ENCODE measurements at regions not wholly inside any gene's neighbourhood (a gene's known extent, or its start where the extent isn't known, plus 50 kb on each side); places are given as distances from the start of the nearest gene placed in this dataset.
"Not testable (repeated sequence)": the region's sequence is repeated elsewhere in the genome, so short reads cannot be mapped to it uniquely, and the experiment has no call there.

- H3K27ac ChIP-seq (ENCODE audit: control insufficient read depth, insufficient read depth, low read length), result no peak overlapping the region
- no peak overlapping the region for H2AFZ ChIP-seq (ENCODE audit: control insufficient read depth, low read length)
- dilution Hi-C loops (cut with MboI; ENCODE audit: extremely low pct_ligation_motif_present, low sequenced_read_pairs), result no loop called here
- H4K20me1 ChIP-seq (ENCODE audit: control insufficient read depth, extremely low read depth, insufficient read depth, low read length), result no peaks in the 10 kb centered on the region
- no peak overlapping the region for H3K9ac ChIP-seq (ENCODE audit: control insufficient read depth, extremely low read depth, insufficient read depth, low read length)
- H3K9me3 ChIP-seq (ENCODE audit: control insufficient read depth, low read depth, low read length), result no peaks in the 10 kb centered on the region
- H3K27me3 ChIP-seq (ENCODE audit: control insufficient read depth, extremely low read depth, insufficient read depth, low read length), result no peaks in the 10 kb centered on the region
- TF ChIP-seq EZH2 (IDR thresholded peaks at IDR 0.05; ENCODE audit: low read length) (no peak), CTCF (optimal IDR thresholded peaks at IDR 0.05 in 1 of 3, IDR thresholded peaks at IDR 0.05 in 1 of 3, conservative IDR thresholded peaks at IDR 0.05 in 1 of 3; ENCODE audit: extremely low read depth in 1 of 3, insufficient read depth in 2 of 3, low read length in 3 of 3) (no peak)
- H3K4me2 ChIP-seq (ENCODE audit: control insufficient read depth, extremely low read depth, insufficient read depth, low read depth, low read length), result no peak overlapping the region
- H3K79me2 ChIP-seq (ENCODE audit: control insufficient read depth, insufficient read depth, low read length), result no peaks in the 10 kb centered on the region
- H3K9me1 ChIP-seq (ENCODE audit: control insufficient read depth, extremely low read depth, insufficient read depth, low read length), result no peaks in the 10 kb centered on the region
- H3K36me3 ChIP-seq (ENCODE audit: control insufficient read depth in 2 of 2, extremely low read depth in 1 of 2, insufficient read depth in 2 of 2, low read length in 2 of 2), result no peaks in the 10 kb centered on the region
- no peak overlapping the region for H3K4me3 ChIP-seq (ENCODE audit: control insufficient read depth in 2 of 3, extremely low read depth in 1 of 3, insufficient read depth in 2 of 3, low read depth in 1 of 3, low read length in 3 of 3)
- DNase-seq (ENCODE audit: low read depth, low spot score), result peak; percentile 66
- FAIRE-seq, result no peak
- peaks cover 3% of the 10 kb centered on the region for H3K4me1 ChIP-seq (ENCODE audit: control insufficient read depth, extremely low read depth, insufficient read depth, low read length)
Observed at GRCh38 chr10:71099731-71100361, 112.5 kb upstream of the UNC5B start.

- H3K27ac ChIP-seq (ENCODE audit: control insufficient read depth, insufficient read depth, low read length), result no peak overlapping the region
- dilution Hi-C loops (cut with MboI; ENCODE audit: extremely low pct_ligation_motif_present, low sequenced_read_pairs), result no loop called here
- no peaks in the 10 kb centered on the region for H3K27me3 ChIP-seq (ENCODE audit: control insufficient read depth, extremely low read depth, insufficient read depth, low read length)
- no peak overlapping the region for H3K9ac ChIP-seq (ENCODE audit: control insufficient read depth, extremely low read depth, insufficient read depth, low read length)
- no peaks in the 10 kb centered on the region for H3K79me2 ChIP-seq (ENCODE audit: control insufficient read depth, insufficient read depth, low read length)
- TF ChIP-seq EZH2 (IDR thresholded peaks at IDR 0.05; ENCODE audit: low read length) (no peak), CTCF (optimal IDR thresholded peaks at IDR 0.05 in 1 of 3, IDR thresholded peaks at IDR 0.05 in 1 of 3, conservative IDR thresholded peaks at IDR 0.05 in 1 of 3; ENCODE audit: extremely low read depth in 1 of 3, insufficient read depth in 2 of 3, low read length in 3 of 3) (no peak)
- H3K36me3 ChIP-seq (ENCODE audit: control insufficient read depth in 2 of 2, extremely low read depth in 1 of 2, insufficient read depth in 2 of 2, low read length in 2 of 2), result no peaks in the 10 kb centered on the region
- no peak overlapping the region for H3K4me3 ChIP-seq (ENCODE audit: control insufficient read depth in 2 of 3, extremely low read depth in 1 of 3, insufficient read depth in 2 of 3, low read depth in 1 of 3, low read length in 3 of 3)
- no peaks in the 10 kb centered on the region for H3K9me3 ChIP-seq (ENCODE audit: control insufficient read depth, low read depth, low read length)
- no peak overlapping the region for H2AFZ ChIP-seq (ENCODE audit: control insufficient read depth, low read length)
- H3K4me2 ChIP-seq (ENCODE audit: control insufficient read depth, extremely low read depth, insufficient read depth, low read depth, low read length), result no peak overlapping the region
- no peaks in the 10 kb centered on the region for H4K20me1 ChIP-seq (ENCODE audit: control insufficient read depth, extremely low read depth, insufficient read depth, low read length)
- DNase-seq (ENCODE audit: low read depth, low spot score), result no peak
- H3K9me1 ChIP-seq (ENCODE audit: control insufficient read depth, extremely low read depth, insufficient read depth, low read length), result no peaks in the 10 kb centered on the region
- FAIRE-seq, result no peak
- H3K4me1 ChIP-seq (ENCODE audit: control insufficient read depth, extremely low read depth, insufficient read depth, low read length), result no peaks in the 10 kb centered on the region
Observed at GRCh38 chr10:71103961-71104360, 108.4 kb upstream of the UNC5B start.

- H2AFZ ChIP-seq (ENCODE audit: control insufficient read depth, low read length); H3K4me3 ChIP-seq (ENCODE audit: control insufficient read depth in 2 of 3, extremely low read depth in 1 of 3, insufficient read depth in 2 of 3, low read depth in 1 of 3, low read length in 3 of 3); H4K20me1 ChIP-seq (ENCODE audit: control insufficient read depth, extremely low read depth, insufficient read depth, low read length); dilution Hi-C loops (cut with MboI; ENCODE audit: extremely low pct_ligation_motif_present, low sequenced_read_pairs); H3K4me1 ChIP-seq (ENCODE audit: control insufficient read depth, extremely low read depth, insufficient read depth, low read length); H3K9ac ChIP-seq (ENCODE audit: control insufficient read depth, extremely low read depth, insufficient read depth, low read length); FAIRE-seq; H3K4me2 ChIP-seq (ENCODE audit: control insufficient read depth, extremely low read depth, insufficient read depth, low read depth, low read length); H3K79me2 ChIP-seq (ENCODE audit: control insufficient read depth, insufficient read depth, low read length); H3K27ac ChIP-seq (ENCODE audit: control insufficient read depth, insufficient read depth, low read length); H3K9me3 ChIP-seq (ENCODE audit: control insufficient read depth, low read depth, low read length); DNase-seq (ENCODE audit: low read depth, low spot score); H3K36me3 ChIP-seq (ENCODE audit: control insufficient read depth in 2 of 2, extremely low read depth in 1 of 2, insufficient read depth in 2 of 2, low read length in 2 of 2); H3K9me1 ChIP-seq (ENCODE audit: control insufficient read depth, extremely low read depth, insufficient read depth, low read length); H3K27me3 ChIP-seq (ENCODE audit: control insufficient read depth, extremely low read depth, insufficient read depth, low read length): not testable (repeated sequence)
Observed at GRCh38 chr10:71106151-71106550, 106.2 kb upstream of the UNC5B start.

GRCh38 chr10:71107117-71107516, 105.3 kb upstream of the UNC5B start:
- H3K4me3 ChIP-seq (ENCODE audit: control insufficient read depth in 2 of 3, extremely low read depth in 1 of 3, insufficient read depth in 2 of 3, low read depth in 1 of 3, low read length in 3 of 3); H2AFZ ChIP-seq (ENCODE audit: control insufficient read depth, low read length); H3K79me2 ChIP-seq (ENCODE audit: control insufficient read depth, insufficient read depth, low read length); H4K20me1 ChIP-seq (ENCODE audit: control insufficient read depth, extremely low read depth, insufficient read depth, low read length); DNase-seq (ENCODE audit: low read depth, low spot score); H3K27ac ChIP-seq (ENCODE audit: control insufficient read depth, insufficient read depth, low read length); dilution Hi-C loops (cut with MboI; ENCODE audit: extremely low pct_ligation_motif_present, low sequenced_read_pairs); H3K4me1 ChIP-seq (ENCODE audit: control insufficient read depth, extremely low read depth, insufficient read depth, low read length); H3K36me3 ChIP-seq (ENCODE audit: control insufficient read depth in 2 of 2, extremely low read depth in 1 of 2, insufficient read depth in 2 of 2, low read length in 2 of 2); H3K9me1 ChIP-seq (ENCODE audit: control insufficient read depth, extremely low read depth, insufficient read depth, low read length); FAIRE-seq; H3K9ac ChIP-seq (ENCODE audit: control insufficient read depth, extremely low read depth, insufficient read depth, low read length); H3K4me2 ChIP-seq (ENCODE audit: control insufficient read depth, extremely low read depth, insufficient read depth, low read depth, low read length); H3K9me3 ChIP-seq (ENCODE audit: control insufficient read depth, low read depth, low read length); H3K27me3 ChIP-seq (ENCODE audit: control insufficient read depth, extremely low read depth, insufficient read depth, low read length): not testable (repeated sequence)

Data from keratinocyte (primary cell).